Adrenal gland (tissue), 5 donors: ENCODE measurements at regions not wholly inside any gene's neighbourhood (a gene's known extent, or its start where the extent isn't known, plus 50 kb on each side); places are given as distances from the start of the nearest gene placed in this dataset.
"Not testable (repeated sequence)": the region's sequence is repeated elsewhere in the genome, so short reads cannot be mapped to it uniquely, and the experiment has no call there.

ENCODE experiments used
- POLR2A ChIP-seq, 2 donors: fragments of 450-650 bp; IDR thresholded peaks; one replicate each; pipeline ENCODE4 v1.6.1; 2017; ENCODE audit warnings: antibody characterized with exemption in 2 of 2, mild to moderate bottlenecking in 2 of 2, moderate library complexity in 1 of 2
- TF ChIP-seq, protein P1 (sequence below), 6 experiments: fragments of 450-650 bp in 4 of 6; fragments of 200-600 bp in 2 of 6; sonication (generic) in 1 of 6; IDR thresholded peaks; 1 replicate in 5 of 6; 2 replicates in 1 of 6; pipeline versions ENCODE4 v1.5.1 to v1.8.0; 2016 to 2021; ENCODE audit warnings: antibody characterized with exemption in 6 of 6, mild to moderate bottlenecking in 2 of 6, moderate library complexity in 1 of 6
- donor health status: DM: no; HTN: no; CAD: no.

DNA sequence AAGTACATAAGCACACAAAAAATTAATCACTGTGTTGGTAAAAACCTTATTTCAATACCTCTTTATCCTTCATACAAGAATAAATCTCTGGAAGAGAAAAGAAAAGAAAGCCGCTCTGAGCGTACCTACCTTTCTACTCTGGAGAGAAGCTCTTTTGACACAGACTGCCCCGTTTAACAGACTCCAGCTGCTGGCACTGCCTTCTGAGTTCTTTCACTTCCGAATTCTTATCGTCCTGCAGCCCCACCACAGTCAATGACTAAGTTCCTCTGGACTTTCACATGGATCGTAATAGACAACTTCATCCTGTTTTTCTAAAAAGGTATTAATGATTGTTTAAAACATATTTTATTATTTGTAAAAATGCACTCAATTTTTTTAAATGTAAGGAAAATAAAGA lies 67.5 kb upstream of the GOLGA8O start:
- TF ChIP-seq, protein P1, sequence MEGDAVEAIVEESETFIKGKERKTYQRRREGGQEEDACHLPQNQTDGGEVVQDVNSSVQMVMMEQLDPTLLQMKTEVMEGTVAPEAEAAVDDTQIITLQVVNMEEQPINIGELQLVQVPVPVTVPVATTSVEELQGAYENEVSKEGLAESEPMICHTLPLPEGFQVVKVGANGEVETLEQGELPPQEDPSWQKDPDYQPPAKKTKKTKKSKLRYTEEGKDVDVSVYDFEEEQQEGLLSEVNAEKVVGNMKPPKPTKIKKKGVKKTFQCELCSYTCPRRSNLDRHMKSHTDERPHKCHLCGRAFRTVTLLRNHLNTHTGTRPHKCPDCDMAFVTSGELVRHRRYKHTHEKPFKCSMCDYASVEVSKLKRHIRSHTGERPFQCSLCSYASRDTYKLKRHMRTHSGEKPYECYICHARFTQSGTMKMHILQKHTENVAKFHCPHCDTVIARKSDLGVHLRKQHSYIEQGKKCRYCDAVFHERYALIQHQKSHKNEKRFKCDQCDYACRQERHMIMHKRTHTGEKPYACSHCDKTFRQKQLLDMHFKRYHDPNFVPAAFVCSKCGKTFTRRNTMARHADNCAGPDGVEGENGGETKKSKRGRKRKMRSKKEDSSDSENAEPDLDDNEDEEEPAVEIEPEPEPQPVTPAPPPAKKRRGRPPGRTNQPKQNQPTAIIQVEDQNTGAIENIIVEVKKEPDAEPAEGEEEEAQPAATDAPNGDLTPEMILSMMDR (IDR thresholded peaks at IDR 0.05): not testable (repeated sequence)
- not testable (repeated sequence) for TF ChIP-seq POLR2A (IDR thresholded peaks at IDR 0.05)
